ENCODE measurements at regions not wholly inside any gene's neighbourhood (a gene's known extent, or its start where the extent isn't known, plus 50 kb on each side); places are given as distances from the start of the nearest gene placed in this dataset.

- H3K27ac ChIP-seq (ENCODE audit: low read depth in 1 of 2, low read length in 2 of 2), result no peak overlapping the region
These were observed 142.2 kb downstream of the B3GNT2 start for GRCh38 chr2:62338111-62338510.

GRCh38 chr2:62337403-62337802 is 141.5 kb downstream of the B3GNT2 start:
- no peaks in the 10 kb centered on the region for H3K36me3 ChIP-seq (ENCODE audit: control insufficient read depth in 1 of 2, insufficient read depth in 2 of 2, low read length in 1 of 2)
- 97 to 99% methylated on average over 4 of the region's 4 CpGs for WGBS, 2 donors
- intact Hi-C loops (cut with DNase I), result no loop called here

More at GRCh38 chr2:62338111-62338510, 142.2 kb downstream of the B3GNT2 start:
- no peak overlapping the region for H3K4me3 ChIP-seq (ENCODE audit: low read length in 2 of 2)
- H3K9me3 ChIP-seq (ENCODE audit: control insufficient read depth, low read length), result no peaks in the 10 kb centered on the region
- no peak for ATAC-seq (ENCODE audit: low FRiP score)
- H3K4me1 ChIP-seq (ENCODE audit: control insufficient read depth in 1 of 2, insufficient read depth in 2 of 2, low read length in 2 of 2), result no peaks in the 10 kb centered on the region
- no peak for DNase-seq
- H3K36me3 ChIP-seq (ENCODE audit: control insufficient read depth in 1 of 2, insufficient read depth in 2 of 2, low read length in 1 of 2), result no peaks in the 10 kb centered on the region
- 84 to 90% methylated on average over 4 of the region's 4 CpGs for WGBS, 2 donors
- H3K27me3 ChIP-seq (ENCODE audit: control insufficient read depth in 1 of 2, insufficient read depth in 2 of 2, low read length in 1 of 2), result no peaks in the 10 kb centered on the region
- intact Hi-C loops (cut with DNase I), result no loop called here

GRCh38 chr2:62335612-62336011 is 139.7 kb downstream of the B3GNT2 start:
- ATAC-seq (ENCODE audit: low FRiP score) (no peak), DNase-seq (no peak)
- H3K4me3 ChIP-seq (ENCODE audit: low read length in 2 of 2), result no peak overlapping the region
- no peaks in the 10 kb centered on the region for H3K27me3 ChIP-seq (ENCODE audit: control insufficient read depth in 1 of 2, insufficient read depth in 2 of 2, low read length in 1 of 2)
- 85 to 88% methylated on average over 5 of the region's 5 CpGs for WGBS, 2 donors
- H3K4me1 ChIP-seq (ENCODE audit: control insufficient read depth in 1 of 2, insufficient read depth in 2 of 2, low read length in 2 of 2), result no peaks in the 10 kb centered on the region
- no peaks in the 10 kb centered on the region for H3K36me3 ChIP-seq (ENCODE audit: control insufficient read depth in 1 of 2, insufficient read depth in 2 of 2, low read length in 1 of 2)
- intact Hi-C loops (cut with DNase I), result no loop called here
- no peak overlapping the region for H3K27ac ChIP-seq (ENCODE audit: low read depth in 1 of 2, low read length in 2 of 2)
- H3K9me3 ChIP-seq (ENCODE audit: control insufficient read depth, low read length), result no peaks in the 10 kb centered on the region

More at GRCh38 chr2:62337403-62337802, 141.5 kb downstream of the B3GNT2 start:
- Histone ChIP-seq H3K27me3 (ENCODE audit: control insufficient read depth in 1 of 2, insufficient read depth in 2 of 2, low read length in 1 of 2) (no peaks in the 10 kb centered on the region), H3K27ac (ENCODE audit: low read depth in 1 of 2, low read length in 2 of 2) (no peak overlapping the region), H3K4me3 (ENCODE audit: low read length in 2 of 2) (no peak overlapping the region), H3K9me3 (ENCODE audit: control insufficient read depth, low read length) (no peaks in the 10 kb centered on the region), H3K4me1 (ENCODE audit: control insufficient read depth in 1 of 2, insufficient read depth in 2 of 2, low read length in 2 of 2) (no peaks in the 10 kb centered on the region)
- DNase-seq (no peak), ATAC-seq (ENCODE audit: low FRiP score) (no peak)

GRCh38 chr2:62334440-62335058 is 138.6 kb downstream of the B3GNT2 start:
- no peaks in the 10 kb centered on the region for H3K9me3 ChIP-seq (ENCODE audit: control insufficient read depth, low read length)
- H3K27ac ChIP-seq (ENCODE audit: low read depth in 1 of 2, low read length in 2 of 2), result no peak overlapping the region
- no peaks in the 10 kb centered on the region for H3K4me1 ChIP-seq (ENCODE audit: control insufficient read depth in 1 of 2, insufficient read depth in 2 of 2, low read length in 2 of 2)
- 89 to 94% methylated on average over 6 of the region's 6 CpGs for WGBS, 2 donors
- no peak for ATAC-seq (ENCODE audit: low FRiP score)
- H3K36me3 ChIP-seq (ENCODE audit: control insufficient read depth in 1 of 2, insufficient read depth in 2 of 2, low read length in 1 of 2), result no peaks in the 10 kb centered on the region
- H3K4me3 ChIP-seq (ENCODE audit: low read length in 2 of 2), result no peak overlapping the region
- intact Hi-C loops (cut with DNase I), result no loop called here
- DNase-seq, result no peak
- no peaks in the 10 kb centered on the region for H3K27me3 ChIP-seq (ENCODE audit: control insufficient read depth in 1 of 2, insufficient read depth in 2 of 2, low read length in 1 of 2)

DNA sequence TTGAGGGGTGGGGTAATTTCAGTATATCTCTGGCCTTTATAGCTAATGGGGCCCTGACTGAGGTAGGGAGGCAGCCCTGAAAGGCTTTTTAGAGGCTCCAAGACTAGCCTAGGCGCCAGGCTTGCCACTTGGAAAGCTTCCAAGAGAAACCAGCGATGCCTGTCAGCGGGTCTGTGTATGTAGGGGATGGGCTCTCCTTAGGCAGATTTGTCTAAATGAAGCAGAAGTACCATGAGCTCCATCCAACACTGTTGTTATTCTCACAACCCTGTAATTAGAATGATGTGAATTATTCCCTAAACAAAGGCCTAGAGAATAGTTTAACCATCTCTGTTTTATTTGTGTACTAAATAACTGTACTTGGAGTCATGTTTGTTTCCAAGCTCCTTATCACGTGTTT is 138.1 kb downstream of the B3GNT2 start:
- intact Hi-C loops (cut with DNase I), result no loop called here
- WGBS, 2 donors, result 44 to 51% methylated on average over 4 of the region's 4 CpGs
- Histone ChIP-seq H3K27me3 (ENCODE audit: control insufficient read depth in 1 of 2, insufficient read depth in 2 of 2, low read length in 1 of 2) (no peaks in the 10 kb centered on the region), H3K9me3 (ENCODE audit: control insufficient read depth, low read length) (no peaks in the 10 kb centered on the region), H3K27ac (ENCODE audit: low read depth in 1 of 2, low read length in 2 of 2) (no peak overlapping the region), H3K4me3 (ENCODE audit: low read length in 2 of 2) (no peak overlapping the region), H3K36me3 (ENCODE audit: control insufficient read depth in 1 of 2, insufficient read depth in 2 of 2, low read length in 1 of 2) (no peaks in the 10 kb centered on the region), H3K4me1 (ENCODE audit: control insufficient read depth in 1 of 2, insufficient read depth in 2 of 2, low read length in 2 of 2) (no peaks in the 10 kb centered on the region)
- no peak for DNase-seq
- no peak for ATAC-seq (ENCODE audit: low FRiP score)

- Histone ChIP-seq H3K27ac (ENCODE audit: low read depth in 1 of 2, low read length in 2 of 2) (no peak overlapping the region), H3K9me3 (ENCODE audit: control insufficient read depth, low read length) (no peaks in the 10 kb centered on the region), H3K4me1 (ENCODE audit: control insufficient read depth in 1 of 2, insufficient read depth in 2 of 2, low read length in 2 of 2) (peaks cover 0 to 3% of the 10 kb centered on the region in 2 donors), H3K4me3 (ENCODE audit: low read length in 2 of 2) (no peak overlapping the region), H3K27me3 (ENCODE audit: control insufficient read depth in 1 of 2, insufficient read depth in 2 of 2, low read length in 1 of 2) (no peaks in the 10 kb centered on the region), H3K36me3 (ENCODE audit: control insufficient read depth in 1 of 2, insufficient read depth in 2 of 2, low read length in 1 of 2) (no peaks in the 10 kb centered on the region)
- 77 to 98% methylated on average over 1 of the region's 1 CpG for WGBS, 2 donors
- intact Hi-C loops (cut with DNase I), result no loop called here
- no peak for ATAC-seq (ENCODE audit: low FRiP score)
- no peak for DNase-seq
These were observed 135.0 kb downstream of the B3GNT2 start for GRCh38 chr2:62330959-62331358.

DNA sequence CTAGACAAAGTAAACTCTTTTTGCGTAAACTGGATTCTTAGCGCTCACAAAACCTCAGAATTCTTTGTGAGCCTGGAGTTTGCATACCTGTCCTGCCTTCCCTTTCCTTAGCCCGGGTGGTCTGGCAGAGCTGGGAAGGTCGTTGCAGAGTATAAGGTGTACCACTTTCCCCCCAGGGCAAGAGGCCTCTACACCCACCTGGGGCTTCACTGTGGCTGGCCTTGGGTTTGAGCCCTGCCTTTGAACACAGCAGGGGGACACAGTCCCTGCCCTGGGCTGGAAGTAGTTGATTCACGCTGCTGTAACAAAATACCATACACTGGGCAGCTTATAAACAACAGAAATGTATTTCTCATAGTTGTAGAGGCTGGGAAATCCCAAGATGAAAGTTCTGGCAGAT is 133.9 kb downstream of the B3GNT2 start:
- H3K9me3 ChIP-seq (ENCODE audit: control insufficient read depth, low read length), result no peaks in the 10 kb centered on the region
- WGBS, 2 donors, result 80 to 86% methylated on average over 5 of the region's 5 CpGs
- H3K36me3 ChIP-seq (ENCODE audit: control insufficient read depth in 1 of 2, insufficient read depth in 2 of 2, low read length in 1 of 2), result no peaks in the 10 kb centered on the region
- no peak for ATAC-seq (ENCODE audit: low FRiP score)
- DNase-seq, result no peak
- intact Hi-C loops (cut with DNase I), result no loop called here
- H3K4me3 ChIP-seq (ENCODE audit: low read length in 2 of 2), result no peak overlapping the region
- peaks cover 0 to 3% of the 10 kb centered on the region in 2 donors for H3K4me1 ChIP-seq (ENCODE audit: control insufficient read depth in 1 of 2, insufficient read depth in 2 of 2, low read length in 2 of 2)
- H3K27me3 ChIP-seq (ENCODE audit: control insufficient read depth in 1 of 2, insufficient read depth in 2 of 2, low read length in 1 of 2), result no peaks in the 10 kb centered on the region
- no peak overlapping the region for H3K27ac ChIP-seq (ENCODE audit: low read depth in 1 of 2, low read length in 2 of 2)

DNA sequence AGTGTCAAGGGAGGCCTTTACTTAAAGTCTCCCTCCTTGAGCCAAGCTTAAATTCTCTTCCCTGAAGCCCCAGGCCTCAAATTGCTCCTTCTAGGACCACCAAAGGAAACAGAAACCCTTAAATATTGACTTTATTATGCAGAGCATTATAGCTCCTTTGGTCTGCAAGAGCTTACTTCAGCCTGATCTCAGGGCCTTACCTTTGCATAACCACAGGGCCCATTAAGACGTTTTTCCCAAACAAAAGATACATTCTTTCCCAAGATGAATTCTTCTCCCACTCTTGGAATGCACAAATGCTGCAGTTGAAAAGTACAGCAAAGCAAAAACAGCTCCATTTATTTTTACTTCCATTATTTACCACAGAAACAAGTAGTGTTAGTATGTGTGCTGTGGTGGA is 130.8 kb downstream of the B3GNT2 start:
- intact Hi-C loops (cut with DNase I), result no loop called here
- no peaks in the 10 kb centered on the region for H3K9me3 ChIP-seq (ENCODE audit: control insufficient read depth, low read length)
- DNase-seq, result no peak
- peaks cover 0 to 3% of the 10 kb centered on the region in 2 donors for H3K4me1 ChIP-seq (ENCODE audit: control insufficient read depth in 1 of 2, insufficient read depth in 2 of 2, low read length in 2 of 2)
- no peak overlapping the region for H3K4me3 ChIP-seq (ENCODE audit: low read length in 2 of 2)
- no peak overlapping the region for H3K27ac ChIP-seq (ENCODE audit: low read depth in 1 of 2, low read length in 2 of 2)
- WGBS, 2 donors, result 51 to 54% methylated on average over 1 of the region's 1 CpG
- no peak for ATAC-seq (ENCODE audit: low FRiP score)
- no peaks in the 10 kb centered on the region for H3K36me3 ChIP-seq (ENCODE audit: control insufficient read depth in 1 of 2, insufficient read depth in 2 of 2, low read length in 1 of 2)
- no peaks in the 10 kb centered on the region for H3K27me3 ChIP-seq (ENCODE audit: control insufficient read depth in 1 of 2, insufficient read depth in 2 of 2, low read length in 1 of 2)

GRCh38 chr2:62325398-62325797 is 129.5 kb downstream of the B3GNT2 start:
- no peak overlapping the region for H3K27ac ChIP-seq (ENCODE audit: low read depth in 1 of 2, low read length in 2 of 2)
- ATAC-seq (ENCODE audit: low FRiP score) (no peak), DNase-seq (no peak)
- intact Hi-C loops (cut with DNase I), result no loop called here
- no peaks in the 10 kb centered on the region for H3K36me3 ChIP-seq (ENCODE audit: control insufficient read depth in 1 of 2, insufficient read depth in 2 of 2, low read length in 1 of 2)
- H3K9me3 ChIP-seq (ENCODE audit: control insufficient read depth, low read length), result no peaks in the 10 kb centered on the region
- 97% methylated on average over 5 of the region's 5 CpGs for WGBS, 2 donors
- no peak overlapping the region for H3K4me3 ChIP-seq (ENCODE audit: low read length in 2 of 2)
- H3K4me1 ChIP-seq (ENCODE audit: control insufficient read depth in 1 of 2, insufficient read depth in 2 of 2, low read length in 2 of 2), result peaks cover 0 to 3% of the 10 kb centered on the region in 2 donors
- H3K27me3 ChIP-seq (ENCODE audit: control insufficient read depth in 1 of 2, insufficient read depth in 2 of 2, low read length in 1 of 2), result no peaks in the 10 kb centered on the region
